ENCODE measurements at regions not wholly inside any gene's neighbourhood (a gene's known extent, or its start where the extent isn't known, plus 50 kb on each side); places are given as distances from the start of the nearest gene placed in this dataset.

DNA sequence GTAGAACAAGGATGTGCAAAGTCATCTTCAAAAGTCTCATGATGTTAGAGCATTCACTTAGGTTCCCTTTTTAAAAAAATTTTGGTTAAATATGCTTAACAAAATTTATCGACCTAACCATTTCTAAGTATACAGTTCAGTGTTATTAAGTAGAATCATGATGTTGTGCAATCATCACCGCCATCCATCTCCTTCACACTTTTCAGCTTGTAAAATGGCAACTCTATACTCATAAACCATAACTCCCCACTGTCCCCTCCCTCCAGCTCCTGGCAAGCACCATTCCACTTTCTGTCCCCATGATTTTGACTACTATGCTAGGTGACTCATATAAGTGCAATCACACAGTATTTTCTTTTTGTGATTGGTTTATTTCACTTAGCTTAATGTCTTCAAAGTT, 895.0 kb downstream of the TBL1XR1 start:
- TF ChIP-seq, protein P1, sequence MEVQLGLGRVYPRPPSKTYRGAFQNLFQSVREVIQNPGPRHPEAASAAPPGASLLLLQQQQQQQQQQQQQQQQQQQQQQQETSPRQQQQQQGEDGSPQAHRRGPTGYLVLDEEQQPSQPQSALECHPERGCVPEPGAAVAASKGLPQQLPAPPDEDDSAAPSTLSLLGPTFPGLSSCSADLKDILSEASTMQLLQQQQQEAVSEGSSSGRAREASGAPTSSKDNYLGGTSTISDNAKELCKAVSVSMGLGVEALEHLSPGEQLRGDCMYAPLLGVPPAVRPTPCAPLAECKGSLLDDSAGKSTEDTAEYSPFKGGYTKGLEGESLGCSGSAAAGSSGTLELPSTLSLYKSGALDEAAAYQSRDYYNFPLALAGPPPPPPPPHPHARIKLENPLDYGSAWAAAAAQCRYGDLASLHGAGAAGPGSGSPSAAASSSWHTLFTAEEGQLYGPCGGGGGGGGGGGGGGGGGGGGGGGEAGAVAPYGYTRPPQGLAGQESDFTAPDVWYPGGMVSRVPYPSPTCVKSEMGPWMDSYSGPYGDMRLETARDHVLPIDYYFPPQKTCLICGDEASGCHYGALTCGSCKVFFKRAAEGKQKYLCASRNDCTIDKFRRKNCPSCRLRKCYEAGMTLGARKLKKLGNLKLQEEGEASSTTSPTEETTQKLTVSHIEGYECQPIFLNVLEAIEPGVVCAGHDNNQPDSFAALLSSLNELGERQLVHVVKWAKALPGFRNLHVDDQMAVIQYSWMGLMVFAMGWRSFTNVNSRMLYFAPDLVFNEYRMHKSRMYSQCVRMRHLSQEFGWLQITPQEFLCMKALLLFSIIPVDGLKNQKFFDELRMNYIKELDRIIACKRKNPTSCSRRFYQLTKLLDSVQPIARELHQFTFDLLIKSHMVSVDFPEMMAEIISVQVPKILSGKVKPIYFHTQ (CRISPR knock-in tag; IDR thresholded peaks at IDR 0.05): peak; percentile 39; the same call in 1 of the 2 replicates
- TF ChIP-seq ZNF219 (CRISPR knock-in tag; IDR thresholded peaks at IDR 0.05; ENCODE audit: borderline replicate concordance): no peak
- TF ChIP-seq SOX15 (CRISPR knock-in tag; IDR thresholded peaks at IDR 0.05): no peak
- no peak for TF ChIP-seq NR2C2 (CRISPR knock-in tag; IDR thresholded peaks at IDR 0.05)
- no peak for TF ChIP-seq ZNF121 (CRISPR knock-in tag; IDR thresholded peaks at IDR 0.05)
- TF ChIP-seq, protein P2, sequence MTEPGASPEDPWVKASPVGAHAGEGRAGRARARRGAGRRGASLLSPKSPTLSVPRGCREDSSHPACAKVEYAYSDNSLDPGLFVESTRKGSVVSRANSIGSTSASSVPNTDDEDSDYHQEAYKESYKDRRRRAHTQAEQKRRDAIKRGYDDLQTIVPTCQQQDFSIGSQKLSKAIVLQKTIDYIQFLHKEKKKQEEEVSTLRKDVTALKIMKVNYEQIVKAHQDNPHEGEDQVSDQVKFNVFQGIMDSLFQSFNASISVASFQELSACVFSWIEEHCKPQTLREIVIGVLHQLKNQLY (CRISPR knock-in tag; IDR thresholded peaks at IDR 0.05): no peak
- no peak for TF ChIP-seq SMAD3 (CRISPR knock-in tag; IDR thresholded peaks at IDR 0.05; ENCODE audit: borderline replicate concordance)
- TF ChIP-seq FOXP1 (CRISPR knock-in tag; IDR thresholded peaks at IDR 0.05; ENCODE audit: borderline replicate concordance): no peak
- TF ChIP-seq MYBL2 (CRISPR knock-in tag; IDR thresholded peaks at IDR 0.05): no peak
- no peak for TF ChIP-seq RORB (CRISPR knock-in tag; IDR thresholded peaks at IDR 0.05)
- TF ChIP-seq EMX1 (CRISPR knock-in tag; IDR thresholded peaks at IDR 0.05): 0 out of 2 replicates have a peak, but pooled peaks have one; percentile 24
- TF ChIP-seq ZNF232 (CRISPR knock-in tag; IDR thresholded peaks at IDR 0.05): no peak
- TF ChIP-seq, protein P3, sequence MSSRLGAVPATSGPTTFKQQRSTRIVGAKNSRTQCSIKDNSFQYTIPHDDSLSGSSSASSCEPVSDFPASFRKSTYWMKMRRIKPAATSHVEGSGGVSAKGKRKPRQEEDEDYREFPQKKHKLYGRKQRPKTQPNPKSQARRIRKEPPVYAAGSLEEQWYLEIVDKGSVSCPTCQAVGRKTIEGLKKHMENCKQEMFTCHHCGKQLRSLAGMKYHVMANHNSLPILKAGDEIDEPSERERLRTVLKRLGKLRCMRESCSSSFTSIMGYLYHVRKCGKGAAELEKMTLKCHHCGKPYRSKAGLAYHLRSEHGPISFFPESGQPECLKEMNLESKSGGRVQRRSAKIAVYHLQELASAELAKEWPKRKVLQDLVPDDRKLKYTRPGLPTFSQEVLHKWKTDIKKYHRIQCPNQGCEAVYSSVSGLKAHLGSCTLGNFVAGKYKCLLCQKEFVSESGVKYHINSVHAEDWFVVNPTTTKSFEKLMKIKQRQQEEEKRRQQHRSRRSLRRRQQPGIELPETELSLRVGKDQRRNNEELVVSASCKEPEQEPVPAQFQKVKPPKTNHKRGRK (CRISPR knock-in tag; IDR thresholded peaks at IDR 0.05; ENCODE audit: borderline replicate concordance): no peak
- TF ChIP-seq TEAD4 (CRISPR knock-in tag; IDR thresholded peaks at IDR 0.05): no peak
- TF ChIP-seq, protein P4, sequence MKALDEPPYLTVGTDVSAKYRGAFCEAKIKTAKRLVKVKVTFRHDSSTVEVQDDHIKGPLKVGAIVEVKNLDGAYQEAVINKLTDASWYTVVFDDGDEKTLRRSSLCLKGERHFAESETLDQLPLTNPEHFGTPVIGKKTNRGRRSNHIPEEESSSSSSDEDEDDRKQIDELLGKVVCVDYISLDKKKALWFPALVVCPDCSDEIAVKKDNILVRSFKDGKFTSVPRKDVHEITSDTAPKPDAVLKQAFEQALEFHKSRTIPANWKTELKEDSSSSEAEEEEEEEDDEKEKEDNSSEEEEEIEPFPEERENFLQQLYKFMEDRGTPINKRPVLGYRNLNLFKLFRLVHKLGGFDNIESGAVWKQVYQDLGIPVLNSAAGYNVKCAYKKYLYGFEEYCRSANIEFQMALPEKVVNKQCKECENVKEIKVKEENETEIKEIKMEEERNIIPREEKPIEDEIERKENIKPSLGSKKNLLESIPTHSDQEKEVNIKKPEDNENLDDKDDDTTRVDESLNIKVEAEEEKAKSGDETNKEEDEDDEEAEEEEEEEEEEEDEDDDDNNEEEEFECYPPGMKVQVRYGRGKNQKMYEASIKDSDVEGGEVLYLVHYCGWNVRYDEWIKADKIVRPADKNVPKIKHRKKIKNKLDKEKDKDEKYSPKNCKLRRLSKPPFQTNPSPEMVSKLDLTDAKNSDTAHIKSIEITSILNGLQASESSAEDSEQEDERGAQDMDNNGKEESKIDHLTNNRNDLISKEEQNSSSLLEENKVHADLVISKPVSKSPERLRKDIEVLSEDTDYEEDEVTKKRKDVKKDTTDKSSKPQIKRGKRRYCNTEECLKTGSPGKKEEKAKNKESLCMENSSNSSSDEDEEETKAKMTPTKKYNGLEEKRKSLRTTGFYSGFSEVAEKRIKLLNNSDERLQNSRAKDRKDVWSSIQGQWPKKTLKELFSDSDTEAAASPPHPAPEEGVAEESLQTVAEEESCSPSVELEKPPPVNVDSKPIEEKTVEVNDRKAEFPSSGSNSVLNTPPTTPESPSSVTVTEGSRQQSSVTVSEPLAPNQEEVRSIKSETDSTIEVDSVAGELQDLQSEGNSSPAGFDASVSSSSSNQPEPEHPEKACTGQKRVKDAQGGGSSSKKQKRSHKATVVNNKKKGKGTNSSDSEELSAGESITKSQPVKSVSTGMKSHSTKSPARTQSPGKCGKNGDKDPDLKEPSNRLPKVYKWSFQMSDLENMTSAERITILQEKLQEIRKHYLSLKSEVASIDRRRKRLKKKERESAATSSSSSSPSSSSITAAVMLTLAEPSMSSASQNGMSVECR (CRISPR knock-in tag; IDR thresholded peaks at IDR 0.05; ENCODE audit: borderline replicate concordance): no peak
- no peak for TF ChIP-seq ZNF263 (CRISPR knock-in tag; IDR thresholded peaks at IDR 0.05; ENCODE audit: low read depth)
- TF ChIP-seq NFE2L1 (CRISPR knock-in tag; IDR thresholded peaks at IDR 0.05): no peak
- no peak for TF ChIP-seq NFATC4 (CRISPR knock-in tag; IDR thresholded peaks at IDR 0.05)
- H3K9me3 Mint-ChIP-seq: no peaks in the 10 kb centered on the region
- H3K4me1 Mint-ChIP-seq: peaks cover 54% of the 10 kb centered on the region
- no peak overlapping the region for H3K4me3 Mint-ChIP-seq
- ATAC-seq (no peak), DNase-seq (ENCODE audit: low spot score) (no peak)
- ChIA-PET POLR2A (no interaction called here), CTCF (no interaction called here)
- H3K27me3 Mint-ChIP-seq (ENCODE audit: low read depth): no peaks in the 10 kb centered on the region
- peaks cover 3% of the 10 kb centered on the region for H3K36me3 Mint-ChIP-seq
- peak overlapping the region; percentile 35; the same call in 1 of the 2 replicates for H3K27ac Mint-ChIP-seq

Data from WTC11 (cell line).